B cell (primary cell): ENCODE measurements at regions not wholly inside any gene's neighbourhood (a gene's known extent, or its start where the extent isn't known, plus 50 kb on each side); places are given as distances from the start of the nearest gene placed in this dataset.

ENCODE experiments used
- ATAC-seq: fragments of 200-7000 bp; cut with Tn5 transposase; one replicate; pipeline ENCODE4 v1.10.0; 2021; ENCODE audit warnings: low read depth, mild to moderate bottlenecking, moderate number of reproducible peaks, moderate library complexity
- CTCF ChIA-PET: fragments of 350-600 bp; sonication (Branson Sonifier 250); formaldehyde crosslinking; loops from one replicate; lab custom pipeline; 2021; ENCODE audit warnings: antibody characterized with exemption, inconsistent platforms; lab: Charles Lee
- POLR2A ChIA-PET: fragments of 350-600 bp; sonication (Branson Sonifier 250); formaldehyde crosslinking; loops from one replicate; lab custom pipeline; 2021; ENCODE audit warnings: antibody characterized with exemption; lab: Charles Lee
- DNase-seq: peaks from one replicate; pipeline ENCODE4 v3.0.0; 2013
- H2AFZ ChIP-seq: 2 replicates; pipeline ENCODE4 v1.6.1; 2012; ENCODE audit warnings: mild to moderate bottlenecking, low read depth, low read length; ENCODE audit not compliant: insufficient read depth, poor library complexity, severe bottlenecking
- H3K27ac ChIP-seq, 2 donors: 1 replicate in 1 of 2; 2 replicates in 1 of 2; pipeline ENCODE4 v1.5.1; 2012 to 2013; ENCODE audit warnings: low read length in 2 of 2, mild to moderate bottlenecking in 2 of 2, moderate library complexity in 1 of 2
- H3K27me3 ChIP-seq, 4 experiments: fragments of 200-600 bp in 1 of 4; sonication (generic) in 1 of 4; replicated peaks in 1 of 4; 1 replicate in 2 of 4; 2 replicates in 2 of 4; pipeline versions ENCODE4 v1.6.1 to v1.7.0; 2013 to 2016; ENCODE audit warnings: low read length in 3 of 4, mild to moderate bottlenecking in 2 of 4, mixed read lengths in 1 of 4, moderate library complexity in 1 of 4; ENCODE audit not compliant: insufficient read depth in 4 of 4, control insufficient read depth in 3 of 4; ENCODE audit errors: control extremely low read depth in 1 of 4
- H3K36me3 ChIP-seq, 2 experiments: replicated peaks in 1 of 2; 1 replicate in 1 of 2; 2 replicates in 1 of 2; pipeline versions ENCODE4 v1.6.1 to v1.7.1; 2013; ENCODE audit warnings: low read length in 1 of 2; ENCODE audit not compliant: insufficient read depth in 2 of 2, control insufficient read depth in 1 of 2; ENCODE audit errors: control extremely low read depth in 1 of 2, extremely low read depth in 1 of 2
- H3K4me1 ChIP-seq, 2 donors: fragments of 200-600 bp in 1 of 2; sonication (generic) in 1 of 2; 1 replicate in 1 of 2; 2 replicates in 1 of 2; pipeline versions ENCODE4 v1.5.1 to v1.6.1; 2013 to 2017; ENCODE audit warnings: low read length in 2 of 2; ENCODE audit not compliant: control insufficient read depth in 2 of 2, insufficient read depth in 2 of 2
- H3K4me2 ChIP-seq: replicated peaks from 2 replicates; pipeline ENCODE3; 2012; ENCODE audit warnings: mild to moderate bottlenecking, low read depth, low read length; ENCODE audit not compliant: poor library complexity, severe bottlenecking
- H3K4me3 ChIP-seq, 5 experiments: fragments of 200-600 bp in 1 of 5; sonication (generic) in 1 of 5; 1 replicate in 3 of 5; 2 replicates in 2 of 5; pipeline versions ENCODE4 v1.5.1 to v1.7.0; 2011 to 2016; ENCODE audit warnings: low read length in 4 of 5, mild to moderate bottlenecking in 4 of 5, low read depth in 2 of 5, control low read depth in 1 of 5, moderate library complexity in 1 of 5; ENCODE audit not compliant: insufficient read depth in 1 of 5; ENCODE audit errors: control extremely low read depth in 1 of 5, extremely low read depth in 1 of 5
- H3K79me2 ChIP-seq: fragments of 200-600 bp; sonication (generic); one replicate; pipeline ENCODE4 v1.6.0; 2016; ENCODE audit warnings: low read length; ENCODE audit not compliant: control insufficient read depth, insufficient read depth
- H3K9ac ChIP-seq: fragments of 200-600 bp; sonication (generic); 2 replicates; pipeline ENCODE4 v1.6.1; 2017; ENCODE audit warnings: mild to moderate bottlenecking, low read length, moderate library complexity
- H3K9me3 ChIP-seq, 3 donors: one replicate each; pipeline versions ENCODE4 v1.6.1 to v1.7.1; 2013; ENCODE audit warnings: low read length in 2 of 3; ENCODE audit not compliant: control insufficient read depth in 2 of 3, insufficient read depth in 1 of 3; ENCODE audit errors: control extremely low read depth in 1 of 3
- H4K20me1 ChIP-seq: 2 replicates; pipeline ENCODE4 v1.6.0; 2012; ENCODE audit warnings: mild to moderate bottlenecking, low read length; ENCODE audit not compliant: insufficient read depth, control insufficient read depth, poor library complexity, severe bottlenecking
- H3K27ac Mint-ChIP-seq: one replicate; pipeline ENCODE4 v1.8.0; 2021; ENCODE audit warnings: mixed read lengths
- H3K27me3 Mint-ChIP-seq: one replicate; pipeline ENCODE4 v1.8.0; 2021; ENCODE audit warnings: mixed read lengths
- H3K4me1 Mint-ChIP-seq: one replicate; pipeline ENCODE4 v1.8.0; 2021; ENCODE audit warnings: mixed read lengths
- H3K4me3 Mint-ChIP-seq: one replicate; pipeline ENCODE4 v1.8.0; 2021; ENCODE audit warnings: mixed read lengths
- H3K9me3 Mint-ChIP-seq: one replicate; pipeline ENCODE4 v1.8.0; 2022; ENCODE audit warnings: mixed read lengths; ENCODE audit not compliant: insufficient read depth
- CTCF ChIP-seq: fragments of 200-600 bp; IDR thresholded peaks from one replicate; pipeline ENCODE4 v1.8.0; 2022; ENCODE audit warnings: antibody characterized with exemption, mild to moderate bottlenecking
- EZH2 ChIP-seq: IDR thresholded peaks from 2 replicates; pipeline ENCODE4 v1.6.1; 2012; ENCODE audit warnings: borderline replicate concordance, low read depth, mild to moderate bottlenecking, moderate library complexity, low read length; ENCODE audit not compliant: insufficient read depth, poor library complexity, severe bottlenecking
- WGBS: methylation state at CpG from one replicate; pipeline ENCODE4 v1.1.5; 2013; ENCODE audit warnings: missing lambda C conversion rate; ENCODE audit not compliant: insufficient coverage; 5-methylcytosine and 5-hydroxymethylcytosine counted together
- intact Hi-C: fragments of 100-400 bp; cut with micrococcal nuclease; formaldehyde crosslinking; loops from one replicate; pipeline ENCODE4 v1.10.0; 2022

DNA sequence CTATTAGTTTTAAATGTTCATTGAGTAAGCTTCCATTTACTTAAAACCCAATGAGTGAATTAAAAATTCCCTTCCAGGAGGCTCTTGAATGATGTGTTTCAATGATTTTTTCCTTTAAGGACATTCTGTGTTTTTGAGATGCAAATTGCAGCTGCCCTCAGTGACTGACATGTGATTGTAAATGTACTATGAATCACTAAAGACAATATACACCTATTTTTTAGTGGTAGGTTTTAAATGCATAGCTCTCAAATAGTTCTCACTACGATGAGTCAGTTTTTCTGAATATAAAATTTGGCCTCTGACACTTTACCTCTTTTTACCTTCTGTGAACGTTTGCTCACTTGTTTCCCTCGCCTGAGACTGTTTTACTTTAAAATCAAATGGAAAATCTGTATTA lies 204.7 kb downstream of the BARHL2 start:
- Histone ChIP-seq H3K36me3 (no peaks in the 10 kb centered on the region), H3K4me2 (no peak overlapping the region), H3K27ac (no peak overlapping the region), H3K79me2 (no peaks in the 10 kb centered on the region), H3K9me3 (no peaks in the 10 kb centered on the region), H3K4me3 (no peak overlapping the region), H2AFZ (no peak overlapping the region), H3K4me1 (no peaks in the 10 kb centered on the region), H3K9ac (no peak overlapping the region), H3K27me3 (no peaks in the 10 kb centered on the region), H4K20me1 (no peaks in the 10 kb centered on the region)
- H3K4me3 Mint-ChIP-seq: no peak overlapping the region
- H3K27ac Mint-ChIP-seq: no peak overlapping the region
- H3K4me1 Mint-ChIP-seq: no peaks in the 10 kb centered on the region
- no peak for ATAC-seq
- TF ChIP-seq CTCF (no peak), EZH2 (no peak)
- ChIA-PET CTCF (no interaction called here), POLR2A (no interaction called here)
- no CpG with 5 or more reads among the region's 3 CpGs for WGBS
- intact Hi-C loops: no loop called here
- H3K9me3 Mint-ChIP-seq: no peaks in the 10 kb centered on the region
- peaks cover 3% of the 10 kb centered on the region for H3K27me3 Mint-ChIP-seq
- no peak for DNase-seq

GRCh38 chr1:90510143-90510542 lies 207.0 kb downstream of the BARHL2 start:
- no peaks in the 10 kb centered on the region for H3K27me3 Mint-ChIP-seq
- CTCF ChIA-PET: no interaction called here
- Histone ChIP-seq H4K20me1 (no peaks in the 10 kb centered on the region), H3K4me3 (no peak overlapping the region), H2AFZ (no peak overlapping the region), H3K9me3 (no peaks in the 10 kb centered on the region), H3K79me2 (no peaks in the 10 kb centered on the region), H3K4me1 (no peaks in the 10 kb centered on the region), H3K4me2 (no peak overlapping the region), H3K27ac (no peak overlapping the region), H3K9ac (no peak overlapping the region), H3K36me3 (no peaks in the 10 kb centered on the region), H3K27me3 (no peaks in the 10 kb centered on the region)
- H3K4me3 Mint-ChIP-seq: no peak overlapping the region
- no peaks in the 10 kb centered on the region for H3K9me3 Mint-ChIP-seq
- intact Hi-C loops: no loop called here
- no peak for TF ChIP-seq CTCF
- TF ChIP-seq EZH2: no peak
- ATAC-seq (no peak), DNase-seq (no peak)
- H3K4me1 Mint-ChIP-seq: no peaks in the 10 kb centered on the region
- WGBS: 64% methylated on average over 2 of the region's 3 CpGs
- H3K27ac Mint-ChIP-seq: no peak overlapping the region
- POLR2A ChIA-PET: no interaction called here
